ENCODE measurements at regions not wholly inside any gene's neighbourhood (a gene's known extent, or its start where the extent isn't known, plus 50 kb on each side); places are given as distances from the start of the nearest gene placed in this dataset.

- no peak for TF ChIP-seq TAF1 (IDR thresholded peaks at IDR 0.05; ENCODE audit: borderline replicate concordance, insufficient read depth, low read length)
- TF ChIP-seq FOXP2 (optimal IDR thresholded peaks at IDR 0.05; ENCODE audit: borderline replicate concordance, extremely low read depth, extremely low read length, insufficient read depth), result no peak
- TF ChIP-seq SIN3A (IDR thresholded peaks at IDR 0.05; ENCODE audit: borderline replicate concordance, insufficient read depth, low read length), result no peak
- TF ChIP-seq REST (IDR thresholded peaks at IDR 0.05; ENCODE audit: insufficient read depth in 1 of 2, low read depth in 2 of 2, low read length in 2 of 2), result no peak
- no peak for TF ChIP-seq POLR2AphosphoS5 (IDR thresholded peaks at IDR 0.05; ENCODE audit: low read depth, low read length)
These were observed 179.4 kb upstream of the DCC start for GRCh38 chr18:52160636-52161035.

GRCh38 chr18:52163478-52163877 is 176.5 kb upstream of the DCC start:
- TF ChIP-seq REST (IDR thresholded peaks at IDR 0.05; ENCODE audit: insufficient read depth in 1 of 2, low read depth in 2 of 2, low read length in 2 of 2), result no peak
- TF ChIP-seq SIN3A (IDR thresholded peaks at IDR 0.05; ENCODE audit: borderline replicate concordance, insufficient read depth, low read length), result no peak
- TF ChIP-seq TAF1 (IDR thresholded peaks at IDR 0.05; ENCODE audit: borderline replicate concordance, insufficient read depth, low read length), result no peak
- no peak for TF ChIP-seq FOXP2 (optimal IDR thresholded peaks at IDR 0.05; ENCODE audit: borderline replicate concordance, extremely low read depth, extremely low read length, insufficient read depth)
- TF ChIP-seq POLR2AphosphoS5 (IDR thresholded peaks at IDR 0.05; ENCODE audit: low read depth, low read length), result no peak

- TF ChIP-seq FOXP2 (optimal IDR thresholded peaks at IDR 0.05; ENCODE audit: borderline replicate concordance, extremely low read depth, extremely low read length, insufficient read depth) (no peak), TAF1 (IDR thresholded peaks at IDR 0.05; ENCODE audit: borderline replicate concordance, insufficient read depth, low read length) (no peak), POLR2AphosphoS5 (IDR thresholded peaks at IDR 0.05; ENCODE audit: low read depth, low read length) (no peak), SIN3A (IDR thresholded peaks at IDR 0.05; ENCODE audit: borderline replicate concordance, insufficient read depth, low read length) (no peak), REST (IDR thresholded peaks at IDR 0.05; ENCODE audit: insufficient read depth in 1 of 2, low read depth in 2 of 2, low read length in 2 of 2) (no peak)
These were observed 165.8 kb upstream of the DCC start for GRCh38 chr18:52174220-52174619.

GRCh38 chr18:52175406-52175805 is 164.6 kb upstream of the DCC start:
- TF ChIP-seq FOXP2 (optimal IDR thresholded peaks at IDR 0.05; ENCODE audit: borderline replicate concordance, extremely low read depth, extremely low read length, insufficient read depth), result no peak
- TF ChIP-seq SIN3A (IDR thresholded peaks at IDR 0.05; ENCODE audit: borderline replicate concordance, insufficient read depth, low read length), result no peak

- TF ChIP-seq REST (IDR thresholded peaks at IDR 0.05; ENCODE audit: insufficient read depth in 1 of 2, low read depth in 2 of 2, low read length in 2 of 2), result no peak
These were observed 156.9 kb upstream of the DCC start for GRCh38 chr18:52183107-52183506.

All from PFSK-1 (cell line).